Activated CD8-positive, alpha-beta memory T cell treated with anti-CD3 and anti-CD28 coated beads for 36 hours (primary cell): ENCODE measurements at regions not wholly inside any gene's neighbourhood (a gene's known extent, or its start where the extent isn't known, plus 50 kb on each side); places are given as distances from the start of the nearest gene placed in this dataset.

Source experiments
- CTCF ChIA-PET: fragments of 350-600 bp; sonication (Branson Sonifier 250); formaldehyde crosslinking; loops from one replicate; lab custom pipeline; 2021; ENCODE audit warnings: antibody characterized with exemption; lab: Charles Lee
- POLR2A ChIA-PET: fragments of 350-600 bp; sonication (Branson Sonifier 250); formaldehyde crosslinking; loops from one replicate; lab custom pipeline; 2021; ENCODE audit warnings: antibody characterized with exemption; lab: Charles Lee

DNA sequence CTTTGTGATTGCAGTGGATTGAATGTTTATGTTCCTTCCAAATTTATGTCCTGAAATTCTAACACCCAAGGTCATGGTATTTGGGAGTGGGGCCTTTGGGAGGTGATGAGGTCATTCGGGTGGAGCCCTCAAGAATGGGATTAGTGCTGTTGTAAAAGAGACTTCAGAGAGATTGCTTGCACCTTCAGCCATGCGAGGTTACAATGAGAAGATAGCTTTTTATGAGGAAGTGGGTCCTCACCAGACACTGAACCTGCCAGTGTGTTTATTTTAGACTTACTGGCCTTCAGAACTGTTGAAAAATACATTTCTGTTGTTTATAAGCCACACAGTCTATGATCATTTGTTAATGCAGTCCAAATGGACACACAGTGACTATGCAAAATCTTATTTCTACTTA lies 161.0 kb upstream of the GPRIN3 start:
- ChIA-PET POLR2A (no interaction called here), CTCF (no interaction called here)

DNA sequence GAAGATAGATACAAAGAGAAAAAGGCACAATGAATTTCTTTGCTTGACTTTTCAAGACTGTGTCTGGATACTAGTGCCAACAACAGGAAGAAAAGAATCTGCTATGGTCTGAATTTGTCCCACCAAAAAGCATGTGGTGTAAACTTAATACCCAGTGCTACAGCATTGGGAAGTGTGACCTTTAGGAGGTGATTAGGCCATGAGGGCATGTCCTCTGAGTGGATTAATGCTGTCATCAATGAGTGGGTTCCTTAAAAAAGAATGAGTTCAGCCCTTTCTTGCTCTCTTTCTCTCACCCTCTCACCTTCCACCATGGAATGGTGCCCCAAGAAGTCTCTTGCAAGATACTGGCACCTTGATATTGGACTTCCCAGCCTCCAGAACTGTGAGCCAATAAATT lies 155.7 kb upstream of the GPRIN3 start:
- ChIA-PET CTCF (no interaction called here), POLR2A (no interaction called here)

DNA sequence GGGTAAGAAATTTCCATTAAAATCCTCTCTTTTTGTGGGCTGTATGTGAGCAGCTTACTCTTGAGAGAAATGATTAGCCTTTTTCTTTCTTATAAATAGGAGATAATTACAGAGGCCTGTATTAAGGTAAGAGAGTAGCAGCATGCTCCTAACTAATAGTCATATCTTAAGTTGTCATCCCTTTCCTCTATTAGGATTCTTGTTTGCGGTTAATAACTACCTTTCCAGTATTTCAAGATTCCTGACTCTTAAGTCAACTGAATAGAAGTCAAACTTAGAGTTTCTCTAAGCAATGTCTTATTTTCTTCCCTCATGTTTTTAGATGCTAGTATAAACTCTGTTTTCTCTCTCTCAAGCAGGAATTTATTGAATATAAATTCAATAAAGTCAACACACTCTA lies 139.9 kb upstream of the GPRIN3 start:
- CTCF ChIA-PET, result no interaction called here
- POLR2A ChIA-PET, result no interaction called here

DNA sequence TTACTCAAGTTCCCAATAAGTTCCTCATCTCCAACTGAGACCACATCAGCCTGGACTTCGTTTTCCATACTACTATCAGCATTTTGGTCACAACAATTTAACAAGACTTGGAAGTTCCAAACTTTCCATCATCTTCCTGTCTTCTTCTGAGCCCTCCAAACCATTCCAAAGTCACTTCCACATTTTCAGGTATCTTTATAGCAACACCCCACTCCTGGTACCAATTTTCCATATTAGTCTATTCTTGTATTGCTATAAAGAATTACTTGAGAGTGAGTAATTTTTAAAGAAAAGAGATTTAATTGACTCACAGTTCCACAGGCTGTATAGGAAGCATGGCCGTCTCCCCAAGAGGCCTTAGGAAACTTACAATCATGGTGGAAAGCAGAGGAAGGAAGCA lies 138.6 kb upstream of the GPRIN3 start:
- POLR2A ChIA-PET, result no interaction called here
- CTCF ChIA-PET, result no interaction called here

DNA sequence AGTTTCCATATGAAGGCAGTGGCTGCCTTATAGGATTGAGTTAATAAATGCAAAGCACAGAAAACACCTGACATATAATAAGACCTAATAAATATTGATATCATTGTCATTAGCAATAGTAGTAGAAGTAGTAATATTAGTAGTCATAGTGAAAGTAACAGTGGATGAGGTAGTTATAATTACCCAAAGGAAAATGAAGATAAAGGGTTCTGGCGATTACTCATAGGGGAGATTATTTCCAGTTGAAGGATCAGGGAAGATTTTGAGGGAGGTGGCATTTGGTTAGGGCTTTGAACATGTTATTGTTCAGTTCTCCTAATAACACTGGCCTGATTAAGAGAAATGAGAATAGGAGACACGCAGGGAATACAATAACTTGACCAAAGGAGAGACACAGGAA lies 131.9 kb upstream of the GPRIN3 start:
- POLR2A ChIA-PET, result no interaction called here
- CTCF ChIA-PET, result no interaction called here

DNA sequence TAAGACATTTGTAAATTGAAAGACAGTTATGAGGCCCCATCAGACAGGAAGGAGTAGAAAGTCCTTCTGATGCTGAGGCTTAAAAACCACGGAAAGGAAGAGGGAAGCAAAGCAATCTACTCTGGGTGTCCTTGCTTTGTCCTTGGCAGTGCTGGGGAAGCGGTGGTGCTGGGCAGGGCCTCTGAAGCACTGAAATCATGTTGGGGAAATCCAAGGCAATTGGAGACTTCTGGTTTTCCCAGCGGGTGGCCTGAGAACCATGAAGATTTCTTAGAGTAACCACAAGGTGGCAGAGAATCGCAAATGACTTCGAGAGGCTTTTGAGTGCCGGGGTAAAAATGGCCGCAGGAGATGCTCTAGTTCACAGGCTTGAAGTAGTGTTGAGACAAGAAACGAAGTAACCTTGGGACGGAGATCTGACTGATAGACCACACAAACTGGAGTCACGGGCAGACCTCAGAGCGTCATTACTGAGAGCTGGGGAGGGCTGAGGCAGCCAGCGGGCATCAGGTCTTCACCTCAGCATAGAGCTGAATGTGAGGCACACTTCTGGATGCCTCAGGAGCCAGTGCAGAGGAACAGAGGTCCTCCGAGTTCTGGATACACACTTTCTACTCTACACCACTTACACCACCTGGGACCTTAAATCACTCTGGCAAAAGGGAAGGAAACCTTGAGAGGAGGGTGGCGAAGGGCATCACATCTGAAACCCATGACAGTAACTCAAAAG lies 130.7 kb upstream of the GPRIN3 start:
- ChIA-PET CTCF (no interaction called here), POLR2A (no interaction called here)

DNA sequence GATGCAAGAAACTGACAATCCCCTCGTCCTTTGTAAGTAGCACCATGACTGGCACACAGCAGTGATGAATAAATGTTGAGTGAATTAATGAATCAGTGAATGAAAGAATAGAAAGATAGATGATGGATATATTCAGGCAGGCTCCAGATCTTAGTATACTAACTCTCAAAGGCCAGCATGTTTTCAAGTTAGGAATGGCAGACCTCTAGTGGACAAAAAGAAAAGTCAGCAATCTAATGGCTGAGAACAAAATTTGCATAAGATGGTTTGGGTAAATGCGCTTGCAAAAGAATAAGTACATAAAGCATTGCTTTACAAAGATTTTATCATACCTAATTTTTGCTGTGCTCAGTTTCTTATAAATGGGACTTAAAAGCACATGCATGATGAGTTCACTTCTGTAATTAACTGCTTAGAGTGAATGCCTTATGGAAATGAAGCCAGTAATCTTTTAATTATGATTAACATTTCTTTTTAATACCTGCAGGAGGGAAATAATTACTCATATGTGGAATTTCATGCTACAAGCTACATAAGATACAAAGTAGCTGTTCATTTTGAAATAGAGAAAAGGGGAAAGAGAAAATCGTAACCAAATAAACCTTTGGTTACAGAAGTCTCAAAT lies 126.9 kb upstream of the GPRIN3 start:
- POLR2A ChIA-PET, result no interaction called here
- CTCF ChIA-PET, result interaction anchor here (0.8 to 2.1 kb wide), 3 partner anchors 208 to 275 kb away, joined by 3 to 15 read pairs (median 4); no protein-coding TSS in a partner anchor

DNA sequence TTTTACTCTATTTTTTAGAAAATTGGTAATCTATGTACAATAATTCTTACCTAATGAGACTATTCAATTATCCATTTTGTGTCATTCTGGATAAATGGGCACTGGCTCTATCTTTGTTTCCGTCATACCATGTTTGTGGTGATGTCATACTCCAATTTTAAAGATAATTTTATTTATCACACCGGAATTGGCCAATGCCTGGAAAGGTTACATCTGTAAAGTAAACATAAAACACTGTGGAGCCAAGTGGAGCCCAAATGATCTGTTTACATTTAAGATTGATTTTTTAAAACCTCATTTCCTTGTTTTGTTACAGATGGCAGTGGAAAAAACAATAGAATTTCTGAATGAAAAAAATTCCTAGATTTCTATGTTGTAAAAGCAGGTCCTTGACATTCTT lies 120.2 kb upstream of the GPRIN3 start:
- CTCF ChIA-PET, result no interaction called here

DNA sequence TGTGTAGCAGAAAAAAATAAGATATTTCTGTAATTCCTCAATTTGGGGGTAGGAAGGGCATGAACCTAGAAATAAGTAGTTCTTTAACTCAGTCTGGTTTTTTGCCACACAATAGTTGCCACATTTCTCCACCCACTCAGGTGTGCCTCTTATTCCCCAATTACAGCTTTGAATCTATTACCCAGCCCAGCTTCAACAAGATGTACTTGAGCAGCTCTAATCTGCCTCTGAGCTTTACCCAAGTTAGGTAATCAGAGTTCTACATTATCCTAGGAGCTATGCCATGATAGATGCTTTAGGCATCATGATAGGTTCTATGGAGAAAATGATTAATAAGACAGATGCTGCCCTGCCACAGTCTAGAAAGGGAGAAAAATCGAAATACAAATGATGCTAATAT lies 117.4 kb upstream of the GPRIN3 start:
- POLR2A ChIA-PET, result no interaction called here
- CTCF ChIA-PET, result no interaction called here

More for the DNA sequence above, 120.2 kb upstream of the GPRIN3 start:
- POLR2A ChIA-PET, result no interaction called here

DNA sequence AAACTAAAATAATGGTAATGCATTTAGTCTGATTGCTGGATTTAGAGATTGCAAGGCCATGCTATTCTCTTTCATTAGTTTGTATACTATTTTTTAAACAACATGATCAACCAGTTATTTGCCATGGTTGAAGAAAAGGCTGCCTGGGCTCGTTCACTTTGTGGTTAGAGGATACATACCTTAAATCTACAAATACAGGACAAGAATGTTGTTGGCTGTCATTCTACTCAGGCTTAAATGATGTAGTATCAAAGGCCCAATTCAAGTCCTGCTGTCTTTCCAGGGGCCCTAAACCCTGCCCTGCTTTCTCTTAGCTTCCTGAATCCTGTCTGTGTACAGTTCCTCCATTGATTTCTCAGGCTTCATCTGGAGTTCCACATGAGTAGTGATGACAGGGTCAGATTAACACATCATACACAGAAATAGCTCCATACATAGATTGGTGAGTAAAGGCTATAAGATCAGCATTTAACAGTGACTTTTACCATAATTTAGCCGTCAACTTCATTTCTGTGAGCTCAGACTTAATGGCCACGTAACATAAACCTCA lies 114.9 kb upstream of the GPRIN3 start:
- ChIA-PET POLR2A (no interaction called here), CTCF (no interaction called here)

DNA sequence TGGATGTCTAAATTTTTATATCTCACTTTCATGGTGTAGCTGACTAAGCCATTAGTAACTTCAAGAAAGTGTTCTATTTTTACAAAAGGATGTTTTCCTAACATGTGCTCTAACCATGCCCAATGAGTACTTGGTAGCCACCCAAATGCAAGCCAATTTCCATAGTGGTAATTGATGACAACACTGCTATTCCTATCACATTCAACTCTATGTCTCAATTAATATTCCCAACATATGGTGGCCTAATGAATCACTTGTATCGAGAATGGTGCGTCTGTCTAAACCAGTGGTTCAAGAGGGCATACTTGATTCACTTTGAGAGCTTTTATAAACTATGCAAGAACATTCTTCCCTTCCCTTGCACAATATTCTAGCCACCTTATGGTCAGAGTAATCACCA lies 112.9 kb upstream of the GPRIN3 start:
- CTCF ChIA-PET, result no interaction called here
- POLR2A ChIA-PET, result no interaction called here

DNA sequence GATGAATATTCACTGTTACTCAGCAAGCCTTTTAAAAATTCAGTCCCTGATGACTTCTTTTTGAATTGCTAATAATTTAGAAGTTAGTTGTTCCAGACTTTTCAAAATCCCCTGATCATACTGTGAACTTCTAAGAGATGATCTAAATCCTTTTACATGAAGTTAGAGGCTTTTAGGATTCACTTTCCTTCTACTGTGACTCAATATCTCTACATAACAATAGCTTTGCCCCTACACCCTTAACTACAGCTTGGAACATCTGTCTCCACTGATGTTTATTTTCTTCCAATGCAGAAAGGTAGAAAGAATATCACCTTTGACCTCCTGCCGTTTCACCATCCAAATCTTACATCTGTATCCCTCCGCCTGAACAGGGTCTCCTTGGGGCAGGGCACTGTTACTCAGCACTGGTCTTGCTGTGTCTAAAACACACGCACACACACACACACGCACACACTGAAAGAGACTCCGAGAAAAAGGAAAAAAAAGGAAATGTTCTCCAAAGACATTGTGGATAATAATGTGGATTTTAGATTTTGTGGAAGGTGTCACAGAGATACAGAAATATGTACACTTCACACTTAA lies 111.6 kb upstream of the GPRIN3 start:
- ChIA-PET CTCF (no interaction called here), POLR2A (no interaction called here)

DNA sequence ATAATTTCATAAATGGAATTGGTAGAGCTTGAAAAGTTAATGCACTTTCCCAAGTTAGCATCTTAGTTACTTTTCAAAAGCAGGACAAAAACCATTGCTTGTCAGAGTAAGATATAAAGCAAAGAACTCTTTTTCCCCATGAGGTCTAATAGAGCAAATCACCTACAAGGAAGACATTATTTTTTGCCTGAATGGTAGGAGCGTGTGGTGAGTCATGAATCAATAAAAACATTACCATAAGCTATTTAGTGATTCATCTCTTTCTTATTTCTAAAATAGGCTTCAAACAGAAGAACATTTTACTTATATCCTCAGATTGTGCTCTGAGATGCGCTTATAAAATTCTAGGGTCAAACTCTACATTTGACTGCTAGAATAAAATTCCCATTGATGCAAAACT lies 109.4 kb upstream of the GPRIN3 start:
- ChIA-PET POLR2A (interaction anchor here (0.5 kb wide), 1 partner anchor 1220 kb away, joined by 4 read pairs; no protein-coding TSS in a partner anchor), CTCF (no interaction called here)

DNA sequence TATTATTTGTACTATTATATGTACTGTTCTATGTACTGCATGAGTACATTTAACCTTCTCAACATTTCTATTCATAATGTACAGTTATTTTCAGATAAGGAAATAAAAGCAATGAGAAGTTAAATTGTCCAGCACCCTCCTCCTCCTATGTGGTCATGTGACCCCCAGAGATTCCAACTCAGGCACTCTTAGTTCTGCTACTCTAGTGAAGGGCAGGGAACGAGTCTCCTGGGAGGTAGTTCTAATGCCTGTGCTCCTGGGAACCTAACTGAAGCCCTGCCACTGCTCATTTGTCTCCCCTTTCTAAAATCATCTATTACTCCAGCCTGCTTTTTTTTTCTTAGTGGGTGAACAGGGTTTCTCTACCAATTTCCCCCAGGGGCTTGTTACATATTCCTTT lies 105.9 kb upstream of the GPRIN3 start:
- POLR2A ChIA-PET, result no interaction called here
- CTCF ChIA-PET, result no interaction called here

DNA sequence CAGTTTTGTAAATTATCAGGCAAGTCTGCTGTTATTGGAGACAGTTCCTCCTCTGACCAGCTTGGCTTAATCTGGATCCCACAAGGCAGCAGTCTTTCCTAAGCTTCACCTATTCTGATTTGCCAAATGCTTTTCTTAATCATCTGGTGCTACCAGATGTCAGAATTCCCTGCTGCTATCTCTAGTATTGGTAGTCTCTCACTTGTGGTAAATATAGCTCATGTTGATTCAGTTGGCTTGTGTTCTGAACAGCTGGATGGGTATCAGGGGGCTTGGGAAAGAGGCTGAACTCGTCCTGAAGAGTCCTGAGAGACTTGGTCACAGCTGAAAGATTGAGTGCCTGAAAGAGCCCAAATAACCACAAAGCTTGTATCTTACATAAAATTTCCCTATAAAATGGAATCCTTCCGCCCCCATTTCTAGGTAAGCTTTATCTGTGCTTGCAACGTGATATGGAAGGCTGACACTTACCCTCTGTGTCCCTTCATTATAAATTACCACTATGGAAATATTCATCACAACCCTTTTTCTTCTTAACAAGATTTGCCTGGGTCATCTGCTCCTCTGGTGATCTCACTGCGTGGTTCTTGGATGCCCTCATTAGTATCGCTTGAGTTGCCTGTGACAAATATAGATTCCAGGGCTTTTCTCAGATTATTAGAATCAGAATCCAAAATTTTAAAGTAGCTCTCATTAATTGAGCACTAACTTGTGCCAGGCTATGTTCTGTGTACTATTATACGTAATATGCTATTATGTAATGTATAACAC lies 104.1 kb upstream of the GPRIN3 start:
- ChIA-PET CTCF (no interaction called here), POLR2A (no interaction called here)

DNA sequence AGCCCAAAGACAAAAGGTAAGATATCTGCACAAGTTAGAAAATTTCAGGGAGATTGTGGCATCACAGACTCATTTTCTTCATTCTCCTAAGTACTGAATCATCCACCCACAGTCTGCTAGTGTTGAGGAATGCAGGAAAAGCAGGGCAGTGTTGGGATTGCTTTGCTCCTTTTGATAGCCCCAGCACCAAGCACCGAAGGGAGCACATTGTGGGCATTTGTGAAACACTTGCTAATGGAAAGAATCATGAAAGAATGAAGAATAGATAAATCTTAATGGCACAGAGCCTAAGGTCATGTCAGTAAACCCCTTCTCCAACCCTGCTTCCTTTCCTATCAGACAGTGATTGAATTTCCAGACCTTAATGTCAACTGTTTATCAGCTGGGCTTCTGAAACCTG lies 103.1 kb upstream of the GPRIN3 start:
- ChIA-PET CTCF (no interaction called here), POLR2A (no interaction called here)

DNA sequence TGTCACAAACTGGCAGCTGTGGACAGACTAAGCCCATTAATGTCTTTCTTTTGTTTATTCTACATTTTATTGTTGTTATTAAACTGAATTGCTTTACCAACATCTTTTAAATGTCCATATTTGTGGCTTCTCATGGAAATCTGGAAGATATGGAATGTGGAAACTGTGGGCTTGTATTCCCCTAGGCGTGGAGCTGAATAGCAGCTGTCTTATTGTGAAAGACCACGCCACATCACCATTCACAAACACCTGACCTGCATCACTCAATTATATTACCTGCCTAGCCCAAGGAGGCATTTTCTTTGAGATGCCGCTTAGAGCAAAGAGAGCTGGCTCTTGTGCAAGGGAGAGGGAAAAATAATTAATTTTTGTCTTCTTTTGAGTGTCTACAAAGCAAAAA lies 96.9 kb upstream of the GPRIN3 start:
- POLR2A ChIA-PET, result no interaction called here
- CTCF ChIA-PET, result no interaction called here

DNA sequence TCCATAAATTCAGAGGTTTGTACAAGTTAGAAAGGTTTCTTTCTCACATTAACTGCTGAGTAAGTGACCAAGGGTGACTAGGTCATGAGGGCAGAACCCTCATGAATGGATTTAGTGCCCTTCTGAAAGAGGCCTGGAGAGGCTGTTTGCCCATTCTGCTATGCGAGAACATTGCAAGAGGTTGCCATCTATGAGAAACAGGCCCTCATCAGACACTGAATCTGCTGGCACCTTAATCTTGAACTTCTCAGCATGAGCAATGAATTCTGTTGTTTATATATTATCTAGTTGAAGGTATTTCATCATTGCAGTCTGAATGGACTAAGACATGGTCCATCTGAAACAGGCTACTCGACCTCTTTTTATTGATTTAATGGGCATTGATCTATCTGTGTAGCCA lies 96.2 kb upstream of the GPRIN3 start:
- CTCF ChIA-PET, result no interaction called here
- POLR2A ChIA-PET, result no interaction called here

DNA sequence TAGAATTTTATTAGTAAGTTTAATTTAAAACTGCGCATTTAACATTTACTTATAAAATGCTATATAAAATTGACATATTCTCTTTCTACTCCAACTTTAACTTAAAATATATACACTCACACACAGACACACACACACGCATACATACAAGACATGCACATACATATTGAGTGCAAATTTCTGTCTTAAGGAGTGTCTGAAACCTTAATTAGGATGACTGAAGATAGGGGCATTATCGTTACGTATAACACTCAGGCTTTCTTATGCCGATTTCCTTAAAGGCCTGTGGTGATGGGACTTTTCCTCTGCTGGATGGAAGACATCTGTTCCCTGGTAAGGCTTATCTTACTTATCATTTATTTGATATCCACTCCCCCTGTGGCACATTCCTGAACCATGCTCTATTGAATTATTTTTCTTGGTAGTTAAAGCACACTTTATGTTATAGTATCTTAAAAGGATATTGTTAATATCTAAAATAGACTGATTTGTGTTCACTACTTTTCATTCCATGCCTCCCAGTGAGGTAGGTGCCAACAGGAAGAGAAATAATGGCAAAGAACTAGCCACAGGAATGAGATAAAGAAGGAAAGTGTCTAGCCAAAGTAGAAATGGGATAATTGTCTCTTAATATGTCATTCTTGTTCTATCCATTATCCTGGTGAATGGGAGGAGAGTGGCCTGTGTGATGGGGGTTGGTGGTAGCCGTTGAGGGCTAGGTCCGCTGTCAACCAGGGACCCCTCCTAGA lies 92.9 kb upstream of the GPRIN3 start:
- ChIA-PET POLR2A (no interaction called here), CTCF (no interaction called here)
